Keratinocyte (primary cell): ENCODE measurements at regions not wholly inside any gene's neighbourhood (a gene's known extent, or its start where the extent isn't known, plus 50 kb on each side); places are given as distances from the start of the nearest gene placed in this dataset.
A peak's percentile ranks its signal among the peaks of the same experiment; 100 is the strongest.

Experiments used
- DNase-seq: peaks from one replicate; pipeline ENCODE4 v3.0.0-alpha.2; 2011; ENCODE audit warnings: low read depth, missing footprints, low spot score
- FAIRE-seq: peaks from 2 replicates; lab custom pipeline; 2011; peaks lifted over from hg19 to GRCh38; lab: Jason Lieb, UNC
- H2AFZ ChIP-seq: 2 replicates; pipeline ENCODE4 v1.6.0; 2012; ENCODE audit warnings: low read length, control low read depth, inconsistent platforms; ENCODE audit not compliant: control insufficient read depth
- H3K27ac ChIP-seq: 2 replicates; pipeline ENCODE4 v1.5.1; 2011; ENCODE audit warnings: low read length; ENCODE audit not compliant: control insufficient read depth, insufficient read depth
- H3K27me3 ChIP-seq: 3 replicates; pipeline ENCODE4 v1.6.0; 2011; ENCODE audit warnings: low read length; ENCODE audit not compliant: control insufficient read depth, insufficient read depth; ENCODE audit errors: extremely low read depth
- H3K36me3 ChIP-seq, 2 experiments: 2 replicates in 1 of 2; 3 replicates in 1 of 2; pipeline ENCODE4 v1.5.1; 2011; ENCODE audit warnings: low read length in 2 of 2, mild to moderate bottlenecking in 1 of 2; ENCODE audit not compliant: control insufficient read depth in 2 of 2, insufficient read depth in 2 of 2; ENCODE audit errors: extremely low read depth in 1 of 2
- H3K4me1 ChIP-seq: 3 replicates; pipeline ENCODE4 v1.5.1; 2011; ENCODE audit warnings: low read length; ENCODE audit not compliant: control insufficient read depth, insufficient read depth; ENCODE audit errors: extremely low read depth
- H3K4me2 ChIP-seq: 3 replicates; pipeline ENCODE4 v1.6.0; 2011; ENCODE audit warnings: low read depth, low read length; ENCODE audit not compliant: control insufficient read depth, insufficient read depth; ENCODE audit errors: extremely low read depth
- H3K4me3 ChIP-seq, 3 experiments: fragments of 200-600 bp in 1 of 3; sonication (generic) in 1 of 3; 2 replicates in 2 of 3; 3 replicates in 1 of 3; pipeline ENCODE4 v1.5.1; 2011 to 2016; ENCODE audit warnings: low read length in 3 of 3, mild to moderate bottlenecking in 3 of 3, control low read depth in 2 of 3, inconsistent platforms in 1 of 3, low read depth in 1 of 3, mixed read lengths in 1 of 3, mixed run types in 1 of 3, moderate library complexity in 1 of 3; ENCODE audit not compliant: control insufficient read depth in 2 of 3, insufficient read depth in 2 of 3; ENCODE audit errors: extremely low read depth in 1 of 3
- H3K79me2 ChIP-seq: 2 replicates; pipeline ENCODE4 v1.6.0; 2012; ENCODE audit warnings: low read length; ENCODE audit not compliant: control insufficient read depth, insufficient read depth
- H3K9ac ChIP-seq: 3 replicates; pipeline ENCODE4 v1.6.0; 2011; ENCODE audit warnings: low read length; ENCODE audit not compliant: control insufficient read depth, insufficient read depth; ENCODE audit errors: extremely low read depth
- H3K9me1 ChIP-seq: 3 replicates; pipeline ENCODE4 v1.6.0; 2011; ENCODE audit warnings: low read length; ENCODE audit not compliant: control insufficient read depth, insufficient read depth; ENCODE audit errors: extremely low read depth
- H3K9me3 ChIP-seq: 2 replicates; pipeline ENCODE4 v1.5.1; 2012; ENCODE audit warnings: low read depth, low read length; ENCODE audit not compliant: control insufficient read depth
- H4K20me1 ChIP-seq: 3 replicates; pipeline ENCODE4 v1.6.0; 2011; ENCODE audit warnings: low read length; ENCODE audit not compliant: control insufficient read depth, insufficient read depth; ENCODE audit errors: extremely low read depth
- CTCF ChIP-seq, 3 experiments: IDR thresholded peaks in 1 of 3; conservative IDR thresholded peaks in 1 of 3; optimal IDR thresholded peaks in 1 of 3; 2 replicates in 2 of 3; 3 replicates in 1 of 3; pipeline versions ENCODE3 to v1.5.1; 2011; ENCODE audit warnings: low read length in 3 of 3, mild to moderate bottlenecking in 3 of 3, moderate library complexity in 2 of 3, control low read depth in 1 of 3, inconsistent platforms in 1 of 3; ENCODE audit not compliant: insufficient read depth in 2 of 3; ENCODE audit errors: extremely low read depth in 1 of 3
- EZH2 ChIP-seq: IDR thresholded peaks from one replicate; pipeline ENCODE4 v1.6.1; 2012; ENCODE audit warnings: inconsistent platforms, mild to moderate bottlenecking, low read length, moderate library complexity
- dilution Hi-C: fragments of 300-500 bp; cut with MboI; formaldehyde crosslinking; loops from one replicate; pipeline ENCODE4 v1.7.0; 2020; ENCODE audit warnings: low sequenced_read_pairs; ENCODE audit not compliant: extremely low pct_ligation_motif_present

- peaks cover 12% of the 10 kb centered on the region for H3K4me1 ChIP-seq
- H3K9ac ChIP-seq, result no peak overlapping the region
- H3K4me3 ChIP-seq, result no peak overlapping the region
- no peak overlapping the region for H2AFZ ChIP-seq
- DNase-seq (no peak), FAIRE-seq (no peak)
- dilution Hi-C loops, result no loop called here
- TF ChIP-seq CTCF (optimal IDR thresholded peaks at IDR 0.05 in 1 of 3, IDR thresholded peaks at IDR 0.05 in 1 of 3, conservative IDR thresholded peaks at IDR 0.05 in 1 of 3; ENCODE audit: extremely low read depth in 1 of 3, insufficient read depth in 2 of 3, low read length in 3 of 3), result no peak
- TF ChIP-seq EZH2, result no peak
- no peaks in the 10 kb centered on the region for H3K9me1 ChIP-seq
- H3K4me2 ChIP-seq, result no peak overlapping the region
- no peak overlapping the region for H3K27ac ChIP-seq
- no peaks in the 10 kb centered on the region for H3K79me2 ChIP-seq
- no peaks in the 10 kb centered on the region for H3K9me3 ChIP-seq
- no peaks in the 10 kb centered on the region for H3K36me3 ChIP-seq
- no peaks in the 10 kb centered on the region for H4K20me1 ChIP-seq
- H3K27me3 ChIP-seq, result no peaks in the 10 kb centered on the region
Observed at GRCh38 chr18:41269294-41269693, 685.7 kb upstream of the PIK3C3 start.

DNA sequence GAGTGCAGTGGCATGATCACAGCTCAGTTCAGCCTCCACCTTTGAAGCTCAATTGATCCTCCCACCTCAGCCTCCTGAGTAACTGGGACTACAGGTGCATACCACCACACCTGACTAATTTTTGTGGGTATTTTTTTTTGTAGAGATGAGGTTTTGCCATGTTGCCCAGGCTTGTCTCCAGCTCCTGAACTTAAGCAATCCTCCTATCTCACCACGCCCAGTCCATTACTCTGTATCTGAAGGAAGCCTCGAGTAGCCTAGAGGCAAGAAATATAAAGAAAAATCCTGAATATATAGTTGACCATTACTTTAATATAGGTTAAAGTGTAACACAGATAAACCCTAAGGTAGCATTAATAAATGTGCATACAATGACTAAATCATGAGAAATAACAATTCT is 686.8 kb upstream of the PIK3C3 start:
- DNase-seq (peak; percentile 38), FAIRE-seq (peak; percentile 20)
- peak overlapping the region; percentile 12 for H2AFZ ChIP-seq
- no peaks in the 10 kb centered on the region for H3K9me1 ChIP-seq
- TF ChIP-seq CTCF (optimal IDR thresholded peaks at IDR 0.05 in 1 of 3, IDR thresholded peaks at IDR 0.05 in 1 of 3, conservative IDR thresholded peaks at IDR 0.05 in 1 of 3; ENCODE audit: extremely low read depth in 1 of 3, insufficient read depth in 2 of 3, low read length in 3 of 3) (no peak), EZH2 (no peak)
- no peaks in the 10 kb centered on the region for H3K36me3 ChIP-seq
- H3K9me3 ChIP-seq, result no peaks in the 10 kb centered on the region
- dilution Hi-C loops, result no loop called here
- no peaks in the 10 kb centered on the region for H3K27me3 ChIP-seq
- no peak overlapping the region for H3K27ac ChIP-seq
- H3K9ac ChIP-seq, result no peak overlapping the region
- no peaks in the 10 kb centered on the region for H4K20me1 ChIP-seq
- no peaks in the 10 kb centered on the region for H3K79me2 ChIP-seq
- H3K4me3 ChIP-seq, result peak overlapping the region in 1 of 3 experiments; percentile 13
- peak overlapping the region; percentile 37 for H3K4me2 ChIP-seq
- peaks cover 12% of the 10 kb centered on the region for H3K4me1 ChIP-seq
